Liver (tissue), 8 donors: ENCODE measurements at regions not wholly inside any gene's neighbourhood (a gene's known extent, or its start where the extent isn't known, plus 50 kb on each side); places are given as distances from the start of the nearest gene placed in this dataset.

ENCODE experiments used
- DNase-seq: peaks from one replicate; pipeline ENCODE4 v3.0.0-alpha.2; 2017; ENCODE audit warnings: low spot score
- H3K27ac ChIP-seq, 2 donors: one replicate each; pipeline ENCODE4 v1.7.0; 2013; ENCODE audit warnings: inconsistent platforms in 2 of 2, low read length in 2 of 2, control low read depth in 1 of 2, low read depth in 1 of 2, mild to moderate bottlenecking in 1 of 2
- H3K27me3 ChIP-seq, 4 donors: one replicate each; pipeline versions ENCODE4 v1.6.1 to v1.7.0; 2013; ENCODE audit warnings: low read length in 3 of 4, inconsistent platforms in 1 of 4, mild to moderate bottlenecking in 1 of 4, moderate library complexity in 1 of 4; ENCODE audit not compliant: control insufficient read depth in 4 of 4, insufficient read depth in 4 of 4
- H3K36me3 ChIP-seq, 4 donors: one replicate each; pipeline versions ENCODE4 v1.6.1 to v1.7.0; 2013; ENCODE audit warnings: low read length in 3 of 4, mild to moderate bottlenecking in 3 of 4, low read depth in 1 of 4, moderate library complexity in 1 of 4; ENCODE audit not compliant: control insufficient read depth in 4 of 4, insufficient read depth in 3 of 4
- H3K4me1 ChIP-seq, 4 donors: one replicate each; pipeline versions ENCODE4 v1.6.1 to v1.7.0; 2013; ENCODE audit warnings: low read length in 3 of 4, mild to moderate bottlenecking in 3 of 4, moderate library complexity in 1 of 4; ENCODE audit not compliant: control insufficient read depth in 4 of 4, insufficient read depth in 4 of 4
- H3K4me3 ChIP-seq, 3 donors: one replicate each; pipeline versions ENCODE4 v1.6.1 to v1.7.0; 2013; ENCODE audit warnings: low read length in 3 of 3, control low read depth in 1 of 3, low read depth in 1 of 3, mild to moderate bottlenecking in 1 of 3
- H3K9ac ChIP-seq, 2 donors: one replicate each; pipeline ENCODE4 v1.7.0; 2013; ENCODE audit warnings: low read length in 2 of 2, mild to moderate bottlenecking in 2 of 2, moderate library complexity in 2 of 2, control low read depth in 1 of 2, low read depth in 1 of 2
- H3K9me3 ChIP-seq, 4 donors: one replicate each; pipeline versions ENCODE4 v1.6.1 to v1.7.0; 2013; ENCODE audit warnings: low read length in 3 of 4; ENCODE audit not compliant: control insufficient read depth in 4 of 4
- EGR1 ChIP-seq, 2 donors: IDR thresholded peaks; 2 replicates each; pipeline ENCODE4 v1.6.1; 2016 to 2018; ENCODE audit warnings: antibody characterized with exemption in 2 of 2, low read depth in 2 of 2
- FOXA1 ChIP-seq: IDR thresholded peaks from 2 replicates; pipeline ENCODE4 v1.6.1; 2016; ENCODE audit warnings: antibody characterized with exemption
- GABPA ChIP-seq, 2 donors: IDR thresholded peaks in 1 of 2; conservative IDR thresholded peaks in 1 of 2; 2 replicates each; pipeline ENCODE4 v1.6.1; 2016; ENCODE audit warnings: antibody characterized with exemption in 2 of 2, mild to moderate bottlenecking in 1 of 2, moderate library complexity in 1 of 2
- HNF4G ChIP-seq: IDR thresholded peaks from 2 replicates; pipeline ENCODE4 v1.6.1; 2016; ENCODE audit warnings: antibody characterized with exemption
- RAD21 ChIP-seq, 2 donors: IDR thresholded peaks; 2 replicates each; pipeline ENCODE4 v1.6.1; 2016; ENCODE audit warnings: antibody characterized with exemption in 2 of 2, mild to moderate bottlenecking in 2 of 2
- RXRA ChIP-seq, 2 donors: IDR thresholded peaks; 2 replicates each; pipeline ENCODE4 v1.6.1; 2017 to 2018; ENCODE audit warnings: antibody characterized with exemption in 2 of 2, mild to moderate bottlenecking in 1 of 2
- TAF1 ChIP-seq: conservative IDR thresholded peaks from 2 replicates; pipeline ENCODE4 v1.6.1; 2016; ENCODE audit warnings: antibody characterized with exemption, mild to moderate bottlenecking
- YY1 ChIP-seq: IDR thresholded peaks from 2 replicates; pipeline ENCODE4 v1.6.1; 2016; ENCODE audit warnings: antibody characterized with exemption, mild to moderate bottlenecking
- WGBS: extraction: QIAGEN DNeasy Blood & Tissue Kit; methylation state at CpG from one replicate; pipeline ENCODE4 v1.1.7; 2013; 5-methylcytosine and 5-hydroxymethylcytosine counted together
- TF ChIP-seq, protein P1 (sequence below): fragments of 150-350 bp; IDR thresholded peaks from 2 replicates; pipeline ENCODE4 v1.5.1; 2017; ENCODE audit warnings: improper control_type of control experiment, low read depth, low read length; ENCODE audit not compliant: missing input control
- TF ChIP-seq, protein P2 (sequence below): IDR thresholded peaks from 2 replicates; pipeline ENCODE4 v1.6.1; 2016; ENCODE audit warnings: antibody characterized with exemption, mild to moderate bottlenecking
- TF ChIP-seq, protein P3 (sequence below): IDR thresholded peaks from 2 replicates; pipeline ENCODE4 v1.6.1; 2016; ENCODE audit warnings: antibody characterized with exemption
- donor health status: healthy.
- donor health status: healthy.
- donor health status: healthy.
- donor health status: healthy.
- donor health status: healthy.

DNA sequence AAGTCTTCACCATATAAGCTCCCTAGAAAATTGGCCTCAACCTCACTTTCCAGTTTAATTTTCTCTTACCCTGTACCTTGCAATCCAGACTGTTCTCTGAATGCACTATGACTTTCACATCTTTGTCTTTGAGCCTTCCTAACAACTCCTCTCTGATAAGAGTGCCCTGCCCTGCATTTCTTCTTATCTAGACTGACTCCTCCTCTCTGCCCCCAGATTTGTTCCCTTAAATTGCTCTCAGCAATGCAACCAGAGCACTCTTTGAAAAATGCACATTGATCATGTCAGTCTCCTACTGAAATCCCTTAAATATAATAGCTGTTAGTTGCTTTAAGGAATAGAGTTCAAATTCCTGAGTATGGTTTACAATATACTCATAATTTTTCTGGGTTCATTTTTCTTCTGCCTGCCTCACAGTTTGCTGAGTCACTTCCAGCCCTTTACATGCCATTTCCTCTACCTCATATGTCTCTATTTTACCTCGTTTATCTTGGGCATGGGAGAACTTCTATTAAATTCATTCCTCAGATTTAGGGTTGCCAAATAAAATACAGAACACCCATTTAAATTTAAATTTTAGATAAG lies 582.7 kb upstream of the AADAT start:
- Histone ChIP-seq H3K36me3 (no peaks in the 10 kb centered on the region), H3K9ac (no peak overlapping the region), H3K27ac (no peak overlapping the region), H3K4me1 (no peaks in the 10 kb centered on the region), H3K27me3 (no peaks in the 10 kb centered on the region), H3K4me3 (no peak overlapping the region), H3K9me3 (no peaks in the 10 kb centered on the region)
- TF ChIP-seq, protein P1, sequence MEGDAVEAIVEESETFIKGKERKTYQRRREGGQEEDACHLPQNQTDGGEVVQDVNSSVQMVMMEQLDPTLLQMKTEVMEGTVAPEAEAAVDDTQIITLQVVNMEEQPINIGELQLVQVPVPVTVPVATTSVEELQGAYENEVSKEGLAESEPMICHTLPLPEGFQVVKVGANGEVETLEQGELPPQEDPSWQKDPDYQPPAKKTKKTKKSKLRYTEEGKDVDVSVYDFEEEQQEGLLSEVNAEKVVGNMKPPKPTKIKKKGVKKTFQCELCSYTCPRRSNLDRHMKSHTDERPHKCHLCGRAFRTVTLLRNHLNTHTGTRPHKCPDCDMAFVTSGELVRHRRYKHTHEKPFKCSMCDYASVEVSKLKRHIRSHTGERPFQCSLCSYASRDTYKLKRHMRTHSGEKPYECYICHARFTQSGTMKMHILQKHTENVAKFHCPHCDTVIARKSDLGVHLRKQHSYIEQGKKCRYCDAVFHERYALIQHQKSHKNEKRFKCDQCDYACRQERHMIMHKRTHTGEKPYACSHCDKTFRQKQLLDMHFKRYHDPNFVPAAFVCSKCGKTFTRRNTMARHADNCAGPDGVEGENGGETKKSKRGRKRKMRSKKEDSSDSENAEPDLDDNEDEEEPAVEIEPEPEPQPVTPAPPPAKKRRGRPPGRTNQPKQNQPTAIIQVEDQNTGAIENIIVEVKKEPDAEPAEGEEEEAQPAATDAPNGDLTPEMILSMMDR, result no peak
- TF ChIP-seq EGR1 (IDR thresholded peaks at IDR 0.05; ENCODE audit: low read depth in 2 of 2), result no peak
- TF ChIP-seq FOXA1, result no peak
- TF ChIP-seq RAD21 (IDR thresholded peaks at IDR 0.05), result no peak
- no peak for TF ChIP-seq RXRA (IDR thresholded peaks at IDR 0.05)
- WGBS, result 12% methylated on average over 1 of the region's 1 CpG
- no peak for DNase-seq

DNA sequence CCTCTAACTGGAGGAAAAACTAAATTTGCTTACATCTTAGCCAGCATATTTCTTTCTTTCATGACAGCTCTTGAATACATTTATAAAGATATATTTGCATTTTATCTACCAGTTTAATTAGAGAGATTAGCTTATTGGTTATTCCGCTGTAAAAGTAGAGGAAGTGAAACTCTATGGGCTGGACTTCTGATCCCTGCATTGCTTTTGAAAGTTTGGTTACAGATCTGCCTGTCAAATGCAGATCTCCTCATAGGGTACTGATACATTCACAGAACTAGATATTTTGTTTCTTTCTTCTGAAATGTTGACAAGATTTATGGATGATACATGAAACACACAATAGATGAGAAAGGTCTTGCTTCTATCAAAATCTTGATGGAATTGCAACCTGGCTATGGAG lies 581.4 kb upstream of the AADAT start:
- no peak for TF ChIP-seq HNF4G
- no peak for TF ChIP-seq GABPA (IDR thresholded peaks at IDR 0.05 in 1 of 2, conservative IDR thresholded peaks at IDR 0.05 in 1 of 2)
- TF ChIP-seq YY1, result no peak
- TF ChIP-seq, protein P2, sequence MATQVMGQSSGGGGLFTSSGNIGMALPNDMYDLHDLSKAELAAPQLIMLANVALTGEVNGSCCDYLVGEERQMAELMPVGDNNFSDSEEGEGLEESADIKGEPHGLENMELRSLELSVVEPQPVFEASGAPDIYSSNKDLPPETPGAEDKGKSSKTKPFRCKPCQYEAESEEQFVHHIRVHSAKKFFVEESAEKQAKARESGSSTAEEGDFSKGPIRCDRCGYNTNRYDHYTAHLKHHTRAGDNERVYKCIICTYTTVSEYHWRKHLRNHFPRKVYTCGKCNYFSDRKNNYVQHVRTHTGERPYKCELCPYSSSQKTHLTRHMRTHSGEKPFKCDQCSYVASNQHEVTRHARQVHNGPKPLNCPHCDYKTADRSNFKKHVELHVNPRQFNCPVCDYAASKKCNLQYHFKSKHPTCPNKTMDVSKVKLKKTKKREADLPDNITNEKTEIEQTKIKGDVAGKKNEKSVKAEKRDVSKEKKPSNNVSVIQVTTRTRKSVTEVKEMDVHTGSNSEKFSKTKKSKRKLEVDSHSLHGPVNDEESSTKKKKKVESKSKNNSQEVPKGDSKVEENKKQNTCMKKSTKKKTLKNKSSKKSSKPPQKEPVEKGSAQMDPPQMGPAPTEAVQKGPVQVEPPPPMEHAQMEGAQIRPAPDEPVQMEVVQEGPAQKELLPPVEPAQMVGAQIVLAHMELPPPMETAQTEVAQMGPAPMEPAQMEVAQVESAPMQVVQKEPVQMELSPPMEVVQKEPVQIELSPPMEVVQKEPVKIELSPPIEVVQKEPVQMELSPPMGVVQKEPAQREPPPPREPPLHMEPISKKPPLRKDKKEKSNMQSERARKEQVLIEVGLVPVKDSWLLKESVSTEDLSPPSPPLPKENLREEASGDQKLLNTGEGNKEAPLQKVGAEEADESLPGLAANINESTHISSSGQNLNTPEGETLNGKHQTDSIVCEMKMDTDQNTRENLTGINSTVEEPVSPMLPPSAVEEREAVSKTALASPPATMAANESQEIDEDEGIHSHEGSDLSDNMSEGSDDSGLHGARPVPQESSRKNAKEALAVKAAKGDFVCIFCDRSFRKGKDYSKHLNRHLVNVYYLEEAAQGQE, result no peak
- TF ChIP-seq TAF1, result no peak
- TF ChIP-seq, protein P3, sequence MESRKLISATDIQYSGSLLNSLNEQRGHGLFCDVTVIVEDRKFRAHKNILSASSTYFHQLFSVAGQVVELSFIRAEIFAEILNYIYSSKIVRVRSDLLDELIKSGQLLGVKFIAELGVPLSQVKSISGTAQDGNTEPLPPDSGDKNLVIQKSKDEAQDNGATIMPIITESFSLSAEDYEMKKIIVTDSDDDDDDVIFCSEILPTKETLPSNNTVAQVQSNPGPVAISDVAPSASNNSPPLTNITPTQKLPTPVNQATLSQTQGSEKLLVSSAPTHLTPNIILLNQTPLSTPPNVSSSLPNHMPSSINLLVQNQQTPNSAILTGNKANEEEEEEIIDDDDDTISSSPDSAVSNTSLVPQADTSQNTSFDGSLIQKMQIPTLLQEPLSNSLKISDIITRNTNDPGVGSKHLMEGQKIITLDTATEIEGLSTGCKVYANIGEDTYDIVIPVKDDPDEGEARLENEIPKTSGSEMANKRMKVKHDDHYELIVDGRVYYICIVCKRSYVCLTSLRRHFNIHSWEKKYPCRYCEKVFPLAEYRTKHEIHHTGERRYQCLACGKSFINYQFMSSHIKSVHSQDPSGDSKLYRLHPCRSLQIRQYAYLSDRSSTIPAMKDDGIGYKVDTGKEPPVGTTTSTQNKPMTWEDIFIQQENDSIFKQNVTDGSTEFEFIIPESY, result no peak
- TF ChIP-seq RAD21 (IDR thresholded peaks at IDR 0.05), result no peak
- H3K27me3 ChIP-seq, result no peaks in the 10 kb centered on the region
- no peak overlapping the region for H3K4me3 ChIP-seq
- no peak for DNase-seq
- H3K4me1 ChIP-seq, result no peaks in the 10 kb centered on the region
- no peaks in the 10 kb centered on the region for H3K36me3 ChIP-seq
- WGBS, result 59% methylated on average over 1 of the region's 1 CpG
- no peaks in the 10 kb centered on the region for H3K9me3 ChIP-seq
- H3K9ac ChIP-seq, result no peak overlapping the region
- H3K27ac ChIP-seq, result no peak overlapping the region
